Calu3 (cell line): ENCODE measurements at regions not wholly inside any gene's neighbourhood (a gene's known extent, or its start where the extent isn't known, plus 50 kb on each side); places are given as distances from the start of the nearest gene placed in this dataset.

Experiments used
- BruUV-seq: library from RNA; stranded (reverse); fragments of 400-500 nt; replicated peaks from 2 replicates; lab custom pipeline; 2021; lab: Mats Ljungman, UMichigan
- CTCF ChIA-PET: fragments of 300-600 bp; sonication (Branson Sonifier 250); formaldehyde crosslinking; loops from one replicate; lab custom pipeline; 2022; ENCODE audit warnings: antibody characterized with exemption; lab: Charles Lee
- DNase-seq: peaks from one replicate; pipeline ENCODE4 v3.0.0; 2022
- H3K27ac Mint-ChIP-seq: one replicate; pipeline ENCODE4 v1.8.0; 2022; ENCODE audit warnings: mixed read lengths; ENCODE audit not compliant: unreplicated experiment
- H3K27me3 Mint-ChIP-seq: one replicate; pipeline ENCODE4 v1.8.0; 2022; ENCODE audit warnings: mixed read lengths; ENCODE audit not compliant: unreplicated experiment
- H3K36me3 Mint-ChIP-seq: one replicate; pipeline ENCODE4 v1.8.0; 2022; ENCODE audit warnings: mild to moderate bottlenecking, moderate library complexity, mixed read lengths; ENCODE audit not compliant: insufficient read depth, unreplicated experiment
- H3K4me1 Mint-ChIP-seq: one replicate; pipeline ENCODE4 v1.8.0; 2022; ENCODE audit warnings: mild to moderate bottlenecking, low read depth, mixed read lengths; ENCODE audit not compliant: unreplicated experiment
- H3K4me3 Mint-ChIP-seq: one replicate; pipeline ENCODE4 v1.8.0; 2022; ENCODE audit warnings: mild to moderate bottlenecking, low read depth, moderate library complexity, mixed read lengths; ENCODE audit not compliant: unreplicated experiment
- H3K9me3 Mint-ChIP-seq: one replicate; pipeline ENCODE4 v1.8.0; 2022; ENCODE audit warnings: low read depth, mixed read lengths; ENCODE audit not compliant: unreplicated experiment
- intact Hi-C: fragments of 100-400 bp; cut with micrococcal nuclease; formaldehyde crosslinking; loops from one replicate; pipeline ENCODE4 v1.10.0; 2022; ENCODE audit not compliant: unreplicated experiment
- TF ChIP-seq, protein P1 (sequence below): fragments of 200-600 bp; IDR thresholded peaks from one replicate; pipeline ENCODE4 v1.8.0; 2022; ENCODE audit warnings: antibody characterized with exemption; ENCODE audit not compliant: unreplicated experiment

GRCh38 chr3:148583793-148584192 is 113.9 kb upstream of the AGTR1 start:
- no peaks in the 10 kb centered on the region for H3K4me1 Mint-ChIP-seq
- CTCF ChIA-PET, result interaction anchor here (1.3 kb wide), 1 partner anchor 16 kb away, joined by 4 read pairs; no protein-coding TSS in a partner anchor
- no peaks in the 10 kb centered on the region for H3K9me3 Mint-ChIP-seq
- H3K4me3 Mint-ChIP-seq, result no peak overlapping the region
- intact Hi-C loops, result no loop called here
- BruUV-seq, result no TSS peak
- H3K27me3 Mint-ChIP-seq, result no peaks in the 10 kb centered on the region
- no peaks in the 10 kb centered on the region for H3K36me3 Mint-ChIP-seq
- no peak for DNase-seq
- H3K27ac Mint-ChIP-seq, result no peak overlapping the region
- TF ChIP-seq, protein P1, sequence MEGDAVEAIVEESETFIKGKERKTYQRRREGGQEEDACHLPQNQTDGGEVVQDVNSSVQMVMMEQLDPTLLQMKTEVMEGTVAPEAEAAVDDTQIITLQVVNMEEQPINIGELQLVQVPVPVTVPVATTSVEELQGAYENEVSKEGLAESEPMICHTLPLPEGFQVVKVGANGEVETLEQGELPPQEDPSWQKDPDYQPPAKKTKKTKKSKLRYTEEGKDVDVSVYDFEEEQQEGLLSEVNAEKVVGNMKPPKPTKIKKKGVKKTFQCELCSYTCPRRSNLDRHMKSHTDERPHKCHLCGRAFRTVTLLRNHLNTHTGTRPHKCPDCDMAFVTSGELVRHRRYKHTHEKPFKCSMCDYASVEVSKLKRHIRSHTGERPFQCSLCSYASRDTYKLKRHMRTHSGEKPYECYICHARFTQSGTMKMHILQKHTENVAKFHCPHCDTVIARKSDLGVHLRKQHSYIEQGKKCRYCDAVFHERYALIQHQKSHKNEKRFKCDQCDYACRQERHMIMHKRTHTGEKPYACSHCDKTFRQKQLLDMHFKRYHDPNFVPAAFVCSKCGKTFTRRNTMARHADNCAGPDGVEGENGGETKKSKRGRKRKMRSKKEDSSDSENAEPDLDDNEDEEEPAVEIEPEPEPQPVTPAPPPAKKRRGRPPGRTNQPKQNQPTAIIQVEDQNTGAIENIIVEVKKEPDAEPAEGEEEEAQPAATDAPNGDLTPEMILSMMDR, result no peak

DNA sequence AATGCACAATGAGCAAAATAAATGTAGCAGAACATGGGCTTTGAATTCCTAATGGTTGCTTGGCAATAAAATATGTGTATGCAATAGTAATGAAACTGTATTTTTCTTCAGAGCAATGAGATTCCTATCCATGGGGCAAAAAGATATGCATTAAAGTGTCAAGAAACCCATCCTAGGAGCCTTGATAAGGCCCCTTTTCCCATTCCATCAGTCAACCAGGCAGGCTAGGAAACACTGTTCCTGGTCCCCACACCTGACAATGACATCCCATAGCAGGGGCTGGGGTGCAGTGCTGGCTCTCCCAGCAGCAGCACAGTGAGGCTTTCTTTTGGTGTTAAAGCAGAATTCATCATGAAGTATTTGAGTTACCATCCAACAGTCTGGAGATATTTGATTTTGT is 113.3 kb upstream of the AGTR1 start:
- no TSS peak for BruUV-seq
- CTCF ChIA-PET, result interaction anchor here (1.3 kb wide), 1 partner anchor 16 kb away, joined by 4 read pairs; no protein-coding TSS in a partner anchor
- H3K36me3 Mint-ChIP-seq, result no peaks in the 10 kb centered on the region
- TF ChIP-seq, protein P1, result no peak
- H3K27me3 Mint-ChIP-seq, result no peaks in the 10 kb centered on the region
- H3K9me3 Mint-ChIP-seq, result no peaks in the 10 kb centered on the region
- intact Hi-C loops, result no loop called here
- no peak overlapping the region for H3K27ac Mint-ChIP-seq
- H3K4me1 Mint-ChIP-seq, result no peaks in the 10 kb centered on the region
- no peak for DNase-seq
- H3K4me3 Mint-ChIP-seq, result no peak overlapping the region

- intact Hi-C loops, result no loop called here
- no peak overlapping the region for H3K27ac Mint-ChIP-seq
- no peaks in the 10 kb centered on the region for H3K9me3 Mint-ChIP-seq
- H3K27me3 Mint-ChIP-seq, result no peaks in the 10 kb centered on the region
- DNase-seq, result no peak
- H3K4me1 Mint-ChIP-seq, result no peaks in the 10 kb centered on the region
- CTCF ChIA-PET, result interaction anchor here (0.5 to 1.0 kb wide), 4 partner anchors 15 to 405 kb away, joined by 3 to 4 read pairs (median 4); no protein-coding TSS in a partner anchor
- TF ChIP-seq, protein P1, result no peak
- no peak overlapping the region for H3K4me3 Mint-ChIP-seq
- H3K36me3 Mint-ChIP-seq, result no peaks in the 10 kb centered on the region
- no TSS peak for BruUV-seq
Measured at GRCh38 chr3:148585671-148586379, 111.9 kb upstream of the AGTR1 start.

- CTCF ChIA-PET, result interaction anchor here (1.0 kb wide), 1 partner anchor 14 kb away, joined by 3 read pairs; no protein-coding TSS in a partner anchor
- Mint-ChIP-seq H3K27me3 (no peaks in the 10 kb centered on the region), H3K4me3 (no peak overlapping the region), H3K4me1 (no peaks in the 10 kb centered on the region), H3K27ac (no peak overlapping the region), H3K36me3 (no peaks in the 10 kb centered on the region), H3K9me3 (no peaks in the 10 kb centered on the region)
- intact Hi-C loops, result no loop called here
- TF ChIP-seq, protein P1, result no peak
- BruUV-seq, result no TSS peak
- DNase-seq, result no peak
Measured at GRCh38 chr3:148588291-148588690, 109.4 kb upstream of the AGTR1 start.
